Activated T-cell treated with anti-CD3 and anti-CD28 coated beads for 24 hours (primary cell): ENCODE measurements at regions not wholly inside any gene's neighbourhood (a gene's known extent, or its start where the extent isn't known, plus 50 kb on each side); places are given as distances from the start of the nearest gene placed in this dataset.
"Not testable (repeated sequence)": the region's sequence is repeated elsewhere in the genome, so short reads cannot be mapped to it uniquely, and the experiment has no call there.

Source experiments
- DNase-seq: peaks from one replicate; pipeline ENCODE4 v3.0.0-alpha.2; 2020; ENCODE audit warnings: low read depth

- no peak for DNase-seq
These were observed 130.5 kb downstream of the IRX5 start for GRCh38 chr16:55061126-55061525.

GRCh38 chr16:55062442-55062841, 131.8 kb downstream of the IRX5 start:
- DNase-seq = no peak

GRCh38 chr16:55072976-55073375, 142.3 kb downstream of the IRX5 start:
- no peak for DNase-seq

GRCh38 chr16:55073830-55074229, 143.2 kb downstream of the IRX5 start:
- no peak for DNase-seq

GRCh38 chr16:55075208-55075607, 144.5 kb downstream of the IRX5 start:
- not testable (repeated sequence) for DNase-seq

GRCh38 chr16:55076053-55076452, 145.4 kb downstream of the IRX5 start:
- DNase-seq = no peak

- DNase-seq = no peak
These were observed 146.6 kb downstream of the IRX5 start for GRCh38 chr16:55077266-55077665.

GRCh38 chr16:55078153-55078552, 147.5 kb downstream of the IRX5 start:
- DNase-seq = no peak

GRCh38 chr16:55078699-55079410, 148.2 kb downstream of the IRX5 start:
- no peak for DNase-seq

GRCh38 chr16:55081622-55082590, 151.2 kb downstream of the IRX5 start:
- no peak for DNase-seq

- no peak for DNase-seq
These were observed 151.9 kb downstream of the IRX5 start for GRCh38 chr16:55082591-55082976.

GRCh38 chr16:55083052-55083451, 152.4 kb downstream of the IRX5 start:
- no peak for DNase-seq

- no peak for DNase-seq
These were observed 157.4 kb downstream of the IRX5 start for GRCh38 chr16:55088098-55088497.

GRCh38 chr16:55089600-55089999, 158.9 kb downstream of the IRX5 start:
- DNase-seq = no peak

- no peak for DNase-seq
These were observed 160.7 kb downstream of the IRX5 start for GRCh38 chr16:55091213-55091870.

GRCh38 chr16:55091871-55092230, 161.2 kb downstream of the IRX5 start:
- DNase-seq = no peak

- DNase-seq = no peak
These were observed 169.4 kb downstream of the IRX5 start for GRCh38 chr16:55100100-55100499.

- no peak for DNase-seq
These were observed 170.4 kb downstream of the IRX5 start for GRCh38 chr16:55101026-55101425.

GRCh38 chr16:55102077-55102476, 171.4 kb downstream of the IRX5 start:
- no peak for DNase-seq

GRCh38 chr16:55102531-55102930, 171.9 kb downstream of the IRX5 start:
- DNase-seq = no peak

GRCh38 chr16:55107851-55108250, 177.2 kb downstream of the IRX5 start:
- DNase-seq = no peak

- DNase-seq = no peak
These were observed 182.5 kb downstream of the IRX5 start for GRCh38 chr16:55113210-55113609.

- DNase-seq = no peak
These were observed 184.8 kb downstream of the IRX5 start for GRCh38 chr16:55115506-55115905.
